Esophagus muscularis mucosa (tissue), 4 donors: ENCODE measurements at regions not wholly inside any gene's neighbourhood (a gene's known extent, or its start where the extent isn't known, plus 50 kb on each side); places are given as distances from the start of the nearest gene placed in this dataset.

ENCODE experiments used
- DNase-seq: peaks from one replicate; pipeline ENCODE4 v3.0.0-alpha.2; 2017; ENCODE audit errors: extremely low spot score
- H3K27ac ChIP-seq, 4 donors: fragments of 200-600 bp; sonication (generic); replicated peaks in 1 of 4; 1 replicate in 3 of 4; 2 replicates in 1 of 4; pipeline ENCODE4 v1.5.1; 2016 to 2019; ENCODE audit warnings: mild to moderate bottlenecking in 1 of 4
- H3K27me3 ChIP-seq, 4 donors: fragments of 200-600 bp; sonication (generic); one replicate each; pipeline versions ENCODE4 v1.5.1 to v1.6.0; 2016 to 2019
- H3K36me3 ChIP-seq, 4 donors: fragments of 200-600 bp; sonication (generic); one replicate each; pipeline ENCODE4 v1.5.1; 2016 to 2019
- H3K4me1 ChIP-seq, 4 donors: fragments of 200-600 bp; sonication (generic); one replicate each; pipeline ENCODE4 v1.5.1; 2016 to 2019
- H3K4me3 ChIP-seq, 4 donors: fragments of 200-600 bp; sonication (generic); 1 replicate in 2 of 4; 2 replicates in 2 of 4; pipeline ENCODE4 v1.5.1; 2016 to 2019; ENCODE audit warnings: mild to moderate bottlenecking in 4 of 4, moderate library complexity in 1 of 4
- H3K9me3 ChIP-seq, 4 donors: fragments of 200-600 bp; sonication (generic); 1 replicate in 3 of 4; 2 replicates in 1 of 4; pipeline ENCODE4 v1.5.1; 2016 to 2019
- EP300 ChIP-seq: sonication (generic); formaldehyde crosslinking; IDR thresholded peaks from one replicate; pipeline ENCODE4 v1.6.1; 2017; ENCODE audit warnings: antibody characterized with exemption
- POLR2A ChIP-seq: fragments of 450-650 bp; IDR thresholded peaks from one replicate; pipeline ENCODE4 v1.6.1; 2017; ENCODE audit warnings: antibody characterized with exemption, moderate library complexity, mild to moderate bottlenecking, low read depth
- POLR2AphosphoS5 ChIP-seq, 2 donors: sonication (generic); formaldehyde crosslinking; IDR thresholded peaks; one replicate each; pipeline ENCODE4 v1.6.1; 2017; ENCODE audit warnings: antibody characterized with exemption in 2 of 2
- WGBS: methylation state at CpG from one replicate; pipeline ENCODE4 v1.1.5; 2018; 5-methylcytosine and 5-hydroxymethylcytosine counted together
- intact Hi-C: fragments of 100-400 bp; cut with DNase I; formaldehyde crosslinking; loops from one replicate; pipeline ENCODE4 v1.15.1; 2023
- TF ChIP-seq, protein P1 (sequence below), 3 experiments: fragments of 200-600 bp in 2 of 3; fragments of 450-650 bp in 1 of 3; sonication (generic) in 2 of 3; IDR thresholded peaks; one replicate each; pipeline ENCODE4 v1.5.1; 2017 to 2019; ENCODE audit warnings: antibody characterized with exemption in 3 of 3, mild to moderate bottlenecking in 2 of 3, moderate library complexity in 1 of 3

DNA sequence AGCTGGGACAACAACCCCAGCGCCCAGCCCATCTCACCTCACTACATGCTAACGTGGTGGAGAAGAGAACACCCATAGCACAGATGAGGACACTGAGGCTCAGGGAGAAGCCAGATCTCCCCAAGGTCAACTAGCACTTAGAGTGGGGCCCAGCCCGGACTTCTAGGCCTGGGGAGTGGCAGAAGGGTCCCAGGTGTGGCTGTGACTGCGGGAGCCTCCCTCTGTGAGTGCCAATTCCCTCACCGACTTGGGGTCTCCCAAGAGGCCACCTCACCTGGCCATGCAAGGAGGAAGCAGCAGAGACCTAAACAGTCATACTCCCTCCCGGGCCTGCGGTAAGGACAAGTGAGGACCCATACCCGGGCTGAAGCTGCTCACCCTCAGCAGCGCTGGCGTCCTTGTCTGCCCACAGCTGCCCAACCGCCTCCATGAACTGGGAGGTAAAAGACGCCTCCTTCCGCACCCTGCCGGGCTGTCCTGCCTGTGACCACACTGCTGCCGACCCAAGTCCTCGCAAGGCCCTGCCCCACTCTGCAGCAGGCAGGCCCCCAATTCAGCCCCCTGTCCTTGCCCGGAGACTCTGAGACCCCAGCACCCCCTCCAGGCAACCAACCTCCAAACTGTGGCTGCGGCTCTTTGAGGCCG, 93.2 kb upstream of the RTL6 start:
- DNase-seq = no peak
- Histone ChIP-seq H3K4me3 (no peak overlapping the region), H3K36me3 (no peaks in the 10 kb centered on the region), H3K4me1 (peaks cover 0 to 11% (median 3%) of the 10 kb centered on the region in 4 donors), H3K9me3 (peaks cover 0 to 8% (median 2%) of the 10 kb centered on the region in 4 donors), H3K27ac (no peak overlapping the region), H3K27me3 (peaks cover 0 to 48% (median 0%) of the 10 kb centered on the region in 4 donors)
- TF ChIP-seq, protein P1, sequence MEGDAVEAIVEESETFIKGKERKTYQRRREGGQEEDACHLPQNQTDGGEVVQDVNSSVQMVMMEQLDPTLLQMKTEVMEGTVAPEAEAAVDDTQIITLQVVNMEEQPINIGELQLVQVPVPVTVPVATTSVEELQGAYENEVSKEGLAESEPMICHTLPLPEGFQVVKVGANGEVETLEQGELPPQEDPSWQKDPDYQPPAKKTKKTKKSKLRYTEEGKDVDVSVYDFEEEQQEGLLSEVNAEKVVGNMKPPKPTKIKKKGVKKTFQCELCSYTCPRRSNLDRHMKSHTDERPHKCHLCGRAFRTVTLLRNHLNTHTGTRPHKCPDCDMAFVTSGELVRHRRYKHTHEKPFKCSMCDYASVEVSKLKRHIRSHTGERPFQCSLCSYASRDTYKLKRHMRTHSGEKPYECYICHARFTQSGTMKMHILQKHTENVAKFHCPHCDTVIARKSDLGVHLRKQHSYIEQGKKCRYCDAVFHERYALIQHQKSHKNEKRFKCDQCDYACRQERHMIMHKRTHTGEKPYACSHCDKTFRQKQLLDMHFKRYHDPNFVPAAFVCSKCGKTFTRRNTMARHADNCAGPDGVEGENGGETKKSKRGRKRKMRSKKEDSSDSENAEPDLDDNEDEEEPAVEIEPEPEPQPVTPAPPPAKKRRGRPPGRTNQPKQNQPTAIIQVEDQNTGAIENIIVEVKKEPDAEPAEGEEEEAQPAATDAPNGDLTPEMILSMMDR (IDR thresholded peaks at IDR 0.05) = no peak
- no peak for TF ChIP-seq POLR2AphosphoS5 (IDR thresholded peaks at IDR 0.05)
- no peak for TF ChIP-seq EP300
- intact Hi-C loops = no loop called here
- 96% methylated on average over 12 of the region's 19 CpGs for WGBS

DNA sequence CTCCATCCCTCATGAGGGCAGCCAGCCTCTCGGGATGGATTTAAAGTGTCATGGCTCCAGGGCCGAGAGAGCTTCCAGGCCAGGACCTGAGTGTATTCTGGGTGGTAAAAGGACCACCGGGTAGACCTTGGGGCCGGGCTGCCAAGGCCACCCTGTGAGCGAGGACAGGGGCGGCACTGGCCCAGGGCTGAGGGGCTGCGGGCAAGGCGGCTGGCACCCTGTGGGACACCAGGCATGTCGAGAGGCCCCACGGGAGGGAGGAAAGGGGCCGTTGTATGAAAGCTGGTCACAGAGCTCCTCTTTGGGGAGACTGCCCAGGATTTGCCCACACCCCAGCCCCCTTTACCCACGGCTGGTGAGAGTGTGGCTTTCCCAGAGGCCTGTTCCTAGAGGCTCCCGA, 92.3 kb upstream of the RTL6 start:
- Histone ChIP-seq H3K27ac (no peak overlapping the region), H3K4me3 (no peak overlapping the region), H3K27me3 (peaks cover 0 to 53% (median under 1%) of the 10 kb centered on the region in 4 donors), H3K4me1 (peaks cover 0 to 6% (median 3%) of the 10 kb centered on the region in 4 donors), H3K9me3 (peaks cover 0 to 8% (median 2%) of the 10 kb centered on the region in 4 donors), H3K36me3 (no peaks in the 10 kb centered on the region)
- WGBS = 88% methylated on average over 11 of the region's 13 CpGs
- TF ChIP-seq POLR2A (no peak), EP300 (no peak), POLR2AphosphoS5 (IDR thresholded peaks at IDR 0.05) (no peak)
- TF ChIP-seq, protein P1 (IDR thresholded peaks at IDR 0.05) = no peak
- intact Hi-C loops = no loop called here
- DNase-seq = no peak

DNA sequence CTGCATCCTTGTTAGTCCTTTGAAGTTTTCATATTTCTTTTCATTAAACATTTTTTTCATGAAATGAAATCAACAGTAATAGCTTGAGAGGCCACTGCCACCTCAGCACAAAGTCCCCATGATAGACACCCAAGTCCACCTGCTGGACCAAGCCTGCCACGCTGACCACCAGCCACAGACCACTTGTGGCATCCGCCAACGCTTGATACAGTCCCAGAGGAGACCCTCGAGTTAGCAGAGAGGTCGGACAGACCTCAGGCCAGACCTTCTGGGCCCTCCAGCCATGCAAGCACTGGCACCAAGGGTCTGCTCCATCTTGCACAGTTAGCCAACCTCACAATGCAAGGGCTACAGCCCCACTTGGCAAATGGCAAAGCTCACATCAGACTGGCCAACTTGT, 91.8 kb upstream of the RTL6 start:
- Histone ChIP-seq H3K4me3 (no peak overlapping the region), H3K4me1 (peaks cover 0 to 6% (median 3%) of the 10 kb centered on the region in 4 donors), H3K9me3 (peaks cover 0 to 8% (median 2%) of the 10 kb centered on the region in 4 donors), H3K36me3 (no peaks in the 10 kb centered on the region), H3K27me3 (peaks cover 0 to 53% (median 2%) of the 10 kb centered on the region in 4 donors), H3K27ac (no peak overlapping the region)
- no peak for DNase-seq
- no peak for TF ChIP-seq EP300
- intact Hi-C loops = no loop called here
- WGBS = 95% methylated on average over 5 of the region's 5 CpGs

DNA sequence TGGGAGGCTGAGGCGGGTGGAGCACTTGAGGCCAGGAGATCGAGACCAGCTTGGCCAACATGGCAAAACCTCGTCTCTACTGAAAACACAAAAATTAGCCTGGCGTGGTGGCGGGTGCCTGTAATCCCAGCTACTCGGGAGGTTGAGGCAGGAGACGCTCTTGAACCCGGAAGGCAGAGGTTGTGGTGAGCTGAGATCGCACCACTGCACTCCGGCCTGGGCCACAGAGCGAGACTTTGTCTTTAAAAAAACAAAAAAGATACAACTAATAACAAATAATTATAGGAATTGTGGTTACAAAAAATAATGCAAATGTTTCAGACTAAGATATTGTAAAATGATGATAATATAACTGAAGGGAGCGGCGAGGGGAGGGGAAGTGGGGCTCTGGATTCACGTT, 90.3 kb upstream of the RTL6 start:
- H3K4me1 ChIP-seq = peaks cover 0 to 6% (median 3%) of the 10 kb centered on the region in 4 donors
- no peak for TF ChIP-seq EP300
- no peak for TF ChIP-seq POLR2A
- TF ChIP-seq POLR2AphosphoS5 (IDR thresholded peaks at IDR 0.05) = no peak
- TF ChIP-seq, protein P1 (IDR thresholded peaks at IDR 0.05) = no peak
- DNase-seq = no peak
- no peaks in the 10 kb centered on the region for H3K36me3 ChIP-seq
- 93% methylated on average over 14 of the region's 14 CpGs for WGBS
- H3K27ac ChIP-seq = no peak overlapping the region
- peaks cover 0 to 56% (median 2%) of the 10 kb centered on the region in 4 donors for H3K27me3 ChIP-seq
- no peak overlapping the region for H3K4me3 ChIP-seq
- intact Hi-C loops = no loop called here
- H3K9me3 ChIP-seq = peaks cover 0 to 8% (median 2%) of the 10 kb centered on the region in 4 donors

DNA sequence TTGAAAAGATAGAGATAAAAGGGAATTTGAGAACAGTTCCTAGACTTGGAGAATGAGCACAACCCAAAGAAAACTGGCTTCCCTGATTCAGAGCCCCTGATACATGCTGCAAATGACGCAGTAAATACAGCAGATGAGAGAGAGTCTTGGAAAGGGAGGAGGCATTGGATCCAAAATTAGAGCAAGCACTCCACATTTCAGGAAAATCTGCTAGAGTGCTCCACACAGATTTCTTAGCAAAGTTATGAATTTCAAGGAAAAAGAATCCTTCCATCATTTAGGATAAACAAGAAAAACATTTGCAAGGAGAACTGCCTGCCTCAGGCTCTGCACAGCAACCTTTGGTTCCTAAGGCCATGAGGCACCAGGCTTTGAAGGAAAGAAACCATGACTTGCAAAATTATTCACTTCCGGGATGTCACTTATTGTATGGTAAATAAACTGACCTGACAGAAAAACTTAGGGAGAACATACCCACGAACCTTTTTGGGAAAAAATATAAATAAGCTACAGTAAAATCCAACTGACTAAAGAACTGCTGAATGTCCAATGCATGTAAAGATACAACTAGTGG, 89.8 kb upstream of the RTL6 start:
- Histone ChIP-seq H3K9me3 (peaks cover 0 to 8% (median 2%) of the 10 kb centered on the region in 4 donors), H3K27ac (no peak overlapping the region), H3K36me3 (no peaks in the 10 kb centered on the region), H3K27me3 (peaks cover 0 to 59% (median 2%) of the 10 kb centered on the region in 4 donors), H3K4me3 (no peak overlapping the region), H3K4me1 (peaks cover 0 to 6% (median 3%) of the 10 kb centered on the region in 4 donors)
- 77% methylated on average over 3 of the region's 3 CpGs for WGBS
- intact Hi-C loops = no loop called here
- DNase-seq = no peak
- TF ChIP-seq POLR2AphosphoS5 (IDR thresholded peaks at IDR 0.05) (no peak), EP300 (no peak), POLR2A (no peak)
- TF ChIP-seq, protein P1 (IDR thresholded peaks at IDR 0.05) = no peak
